ENCODE measurements at regions not wholly inside any gene's neighbourhood (a gene's known extent, or its start where the extent isn't known, plus 50 kb on each side); places are given as distances from the start of the nearest gene placed in this dataset.
"Not testable (repeated sequence)": the region's sequence is repeated elsewhere in the genome, so short reads cannot be mapped to it uniquely, and the experiment has no call there.

- Mint-ChIP-seq H3K27ac (no peak overlapping the region), H3K27me3 (peaks cover 31% of the 10 kb centered on the region), H3K9me3 (ENCODE audit: low read depth) (peaks cover 10% of the 10 kb centered on the region), H3K36me3 (ENCODE audit: insufficient read depth) (peaks cover 2% of the 10 kb centered on the region), H3K4me1 (ENCODE audit: low read depth) (peaks cover 7% of the 10 kb centered on the region), H3K4me3 (ENCODE audit: low read depth) (no peak overlapping the region)
- TF ChIP-seq, protein P1, sequence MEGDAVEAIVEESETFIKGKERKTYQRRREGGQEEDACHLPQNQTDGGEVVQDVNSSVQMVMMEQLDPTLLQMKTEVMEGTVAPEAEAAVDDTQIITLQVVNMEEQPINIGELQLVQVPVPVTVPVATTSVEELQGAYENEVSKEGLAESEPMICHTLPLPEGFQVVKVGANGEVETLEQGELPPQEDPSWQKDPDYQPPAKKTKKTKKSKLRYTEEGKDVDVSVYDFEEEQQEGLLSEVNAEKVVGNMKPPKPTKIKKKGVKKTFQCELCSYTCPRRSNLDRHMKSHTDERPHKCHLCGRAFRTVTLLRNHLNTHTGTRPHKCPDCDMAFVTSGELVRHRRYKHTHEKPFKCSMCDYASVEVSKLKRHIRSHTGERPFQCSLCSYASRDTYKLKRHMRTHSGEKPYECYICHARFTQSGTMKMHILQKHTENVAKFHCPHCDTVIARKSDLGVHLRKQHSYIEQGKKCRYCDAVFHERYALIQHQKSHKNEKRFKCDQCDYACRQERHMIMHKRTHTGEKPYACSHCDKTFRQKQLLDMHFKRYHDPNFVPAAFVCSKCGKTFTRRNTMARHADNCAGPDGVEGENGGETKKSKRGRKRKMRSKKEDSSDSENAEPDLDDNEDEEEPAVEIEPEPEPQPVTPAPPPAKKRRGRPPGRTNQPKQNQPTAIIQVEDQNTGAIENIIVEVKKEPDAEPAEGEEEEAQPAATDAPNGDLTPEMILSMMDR (IDR thresholded peaks at IDR 0.05; ENCODE audit: unreplicated experiment): no peak
- no peak for DNase-seq (ENCODE audit: low spot score, unreplicated experiment)
Measured at GRCh38 chr6:15938107-15938506, 190.8 kb upstream of the MYLIP start.

DNA sequence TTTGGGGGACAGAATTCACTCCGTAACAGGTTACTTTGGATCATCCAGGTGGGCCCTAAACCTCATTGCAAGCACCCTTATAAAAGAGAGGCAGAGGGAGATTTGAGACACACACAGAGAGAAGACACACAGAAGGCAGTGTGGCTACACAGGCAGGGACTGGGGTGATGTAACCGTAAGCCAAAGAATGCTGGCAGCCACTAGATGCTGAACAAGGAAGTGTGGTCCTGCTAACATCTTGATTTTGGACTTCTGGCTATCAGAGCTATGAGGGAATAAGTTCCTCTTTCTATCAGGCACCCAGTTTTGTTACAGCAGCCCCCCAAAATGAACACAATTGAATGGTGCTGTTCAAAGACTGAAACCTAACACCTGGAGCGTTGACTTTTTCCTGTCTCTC, 191.3 kb upstream of the MYLIP start:
- no peak for DNase-seq (ENCODE audit: low spot score, unreplicated experiment)
- peaks cover 7% of the 10 kb centered on the region for H3K4me1 Mint-ChIP-seq (ENCODE audit: low read depth)
- peaks cover 31% of the 10 kb centered on the region for H3K27me3 Mint-ChIP-seq
- peaks cover 10% of the 10 kb centered on the region for H3K9me3 Mint-ChIP-seq (ENCODE audit: low read depth)
- TF ChIP-seq, protein P1 (IDR thresholded peaks at IDR 0.05; ENCODE audit: unreplicated experiment): no peak
- H3K4me3 Mint-ChIP-seq (ENCODE audit: low read depth): no peak overlapping the region
- H3K27ac Mint-ChIP-seq: no peak overlapping the region
- peaks cover 2% of the 10 kb centered on the region for H3K36me3 Mint-ChIP-seq (ENCODE audit: insufficient read depth)

DNA sequence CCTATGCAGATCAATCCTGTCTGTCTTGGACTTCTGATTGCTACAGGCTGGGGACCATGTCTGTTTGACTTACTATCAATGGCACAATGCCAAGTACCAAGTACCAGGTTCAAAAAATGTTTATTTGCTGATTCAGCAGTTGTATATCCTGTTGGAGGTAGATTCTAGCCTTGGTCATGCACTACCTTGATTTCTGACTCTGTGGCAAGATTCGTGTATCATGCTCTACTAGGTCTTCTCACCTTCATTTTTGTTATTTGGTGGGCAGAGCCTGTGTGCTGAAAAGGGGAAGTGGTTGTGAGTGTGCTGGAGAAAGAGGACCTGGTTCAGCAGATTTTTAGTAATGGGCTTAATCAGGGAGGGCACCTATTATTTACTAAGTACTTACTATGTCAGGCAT, 192.4 kb upstream of the MYLIP start:
- peaks cover 7% of the 10 kb centered on the region for H3K4me1 Mint-ChIP-seq (ENCODE audit: low read depth)
- DNase-seq (ENCODE audit: low spot score, unreplicated experiment): no peak
- no peak overlapping the region for H3K27ac Mint-ChIP-seq
- peaks cover 2% of the 10 kb centered on the region for H3K36me3 Mint-ChIP-seq (ENCODE audit: insufficient read depth)
- peaks cover 31% of the 10 kb centered on the region for H3K27me3 Mint-ChIP-seq
- no peak overlapping the region for H3K4me3 Mint-ChIP-seq (ENCODE audit: low read depth)
- peaks cover 16% of the 10 kb centered on the region for H3K9me3 Mint-ChIP-seq (ENCODE audit: low read depth)
- TF ChIP-seq, protein P1 (IDR thresholded peaks at IDR 0.05; ENCODE audit: unreplicated experiment): no peak

DNA sequence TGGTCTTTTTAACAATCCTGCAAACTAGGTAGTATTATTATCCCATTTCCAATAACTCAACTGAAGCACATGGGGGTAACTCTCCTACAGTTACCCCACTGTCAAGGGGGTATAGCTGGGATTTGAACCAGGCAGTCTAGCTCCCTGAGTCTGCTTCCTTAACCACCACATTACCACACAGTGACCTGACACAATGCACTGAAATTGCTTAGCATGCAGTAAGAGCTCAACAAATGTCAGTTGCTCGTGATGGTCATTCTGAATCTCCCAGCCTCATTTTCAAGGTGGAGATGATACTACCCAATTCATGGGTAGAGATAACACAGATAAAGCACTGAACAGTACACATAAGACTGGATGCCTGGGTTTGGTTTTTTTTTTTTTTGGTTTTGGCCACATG, 193.2 kb upstream of the MYLIP start:
- no peak for DNase-seq (ENCODE audit: low spot score, unreplicated experiment)
- H3K27ac Mint-ChIP-seq: no peak overlapping the region
- peaks cover 2% of the 10 kb centered on the region for H3K36me3 Mint-ChIP-seq (ENCODE audit: insufficient read depth)
- H3K4me1 Mint-ChIP-seq (ENCODE audit: low read depth): peaks cover 7% of the 10 kb centered on the region
- no peak overlapping the region for H3K4me3 Mint-ChIP-seq (ENCODE audit: low read depth)
- TF ChIP-seq, protein P1 (IDR thresholded peaks at IDR 0.05; ENCODE audit: unreplicated experiment): no peak
- H3K27me3 Mint-ChIP-seq: peaks cover 26% of the 10 kb centered on the region
- peaks cover 22% of the 10 kb centered on the region for H3K9me3 Mint-ChIP-seq (ENCODE audit: low read depth)

DNA sequence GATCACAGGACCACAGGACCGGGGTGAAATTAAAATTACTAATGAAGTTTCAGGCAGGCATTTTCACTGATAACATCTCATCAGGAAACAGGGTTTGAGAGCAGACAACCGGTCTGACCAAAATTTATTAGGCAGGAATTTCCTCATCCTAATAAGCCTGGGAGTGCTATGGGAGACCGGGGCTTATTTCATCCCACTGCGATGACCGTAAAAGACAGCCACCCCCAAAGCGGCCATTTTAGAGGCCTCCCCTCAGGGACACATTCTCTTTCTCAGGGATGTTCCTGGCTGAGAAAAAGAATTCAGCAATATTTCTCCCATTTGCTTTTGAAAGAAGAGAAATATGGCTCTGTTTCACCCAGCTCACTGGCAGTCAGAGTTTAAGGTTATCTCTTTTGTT, 197.2 kb upstream of the MYLIP start:
- H3K4me3 Mint-ChIP-seq (ENCODE audit: low read depth); DNase-seq (ENCODE audit: low spot score, unreplicated experiment); H3K4me1 Mint-ChIP-seq (ENCODE audit: low read depth); H3K27ac Mint-ChIP-seq; H3K36me3 Mint-ChIP-seq (ENCODE audit: insufficient read depth): not testable (repeated sequence)
- Mint-ChIP-seq H3K27me3 (peaks cover 24% of the 10 kb centered on the region), H3K9me3 (ENCODE audit: low read depth) (peaks cover 32% of the 10 kb centered on the region)

- no peak for DNase-seq (ENCODE audit: low spot score, unreplicated experiment)
- H3K4me1 Mint-ChIP-seq (ENCODE audit: low read depth): no peaks in the 10 kb centered on the region
- H3K9me3 Mint-ChIP-seq (ENCODE audit: low read depth): peaks cover 32% of the 10 kb centered on the region
Measured at GRCh38 chr6:15930207-15930606, 198.7 kb upstream of the MYLIP start.

More at GRCh38 chr6:15930207-15930606, 198.7 kb upstream of the MYLIP start:
- Mint-ChIP-seq H3K27ac (no peak overlapping the region), H3K36me3 (ENCODE audit: insufficient read depth) (peaks cover 2% of the 10 kb centered on the region), H3K27me3 (peaks cover 21% of the 10 kb centered on the region), H3K4me3 (ENCODE audit: low read depth) (no peak overlapping the region)
- TF ChIP-seq, protein P1 (IDR thresholded peaks at IDR 0.05; ENCODE audit: unreplicated experiment): no peak
